ENCODE measurements at regions not wholly inside any gene's neighbourhood (a gene's known extent, or its start where the extent isn't known, plus 50 kb on each side); places are given as distances from the start of the nearest gene placed in this dataset.

DNA sequence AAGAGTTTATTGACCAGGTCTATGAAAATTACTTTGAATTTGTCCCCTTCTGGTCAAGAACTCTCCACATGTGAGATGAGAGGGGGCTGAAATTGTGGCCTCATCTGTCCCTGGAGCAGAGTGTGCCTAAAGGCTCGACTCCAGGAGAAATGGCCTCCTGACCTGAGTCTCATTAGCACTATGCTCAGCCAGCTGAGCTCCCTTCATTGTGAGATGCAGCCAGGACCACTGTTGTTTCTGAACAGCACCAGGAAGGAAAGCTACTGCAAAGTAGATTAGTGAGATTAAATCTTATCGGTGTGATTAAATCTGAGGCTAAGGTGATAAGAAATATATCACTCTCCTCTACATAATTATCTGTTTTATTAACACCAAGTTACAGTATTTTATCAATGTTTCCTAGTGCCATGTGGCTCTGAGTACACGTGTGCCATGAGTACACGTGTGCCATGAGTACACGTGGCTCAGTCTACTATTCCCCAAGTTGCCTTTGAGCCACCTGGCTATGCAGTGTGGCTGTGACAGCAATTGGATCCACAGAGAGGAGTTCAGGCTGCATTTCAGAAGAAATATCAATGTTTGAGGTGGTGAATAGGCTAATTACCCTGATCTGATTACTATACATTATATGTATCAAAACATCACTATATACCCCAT, 126.9 kb downstream of the IPMK start:
- no peak for DNase-seq

DNA sequence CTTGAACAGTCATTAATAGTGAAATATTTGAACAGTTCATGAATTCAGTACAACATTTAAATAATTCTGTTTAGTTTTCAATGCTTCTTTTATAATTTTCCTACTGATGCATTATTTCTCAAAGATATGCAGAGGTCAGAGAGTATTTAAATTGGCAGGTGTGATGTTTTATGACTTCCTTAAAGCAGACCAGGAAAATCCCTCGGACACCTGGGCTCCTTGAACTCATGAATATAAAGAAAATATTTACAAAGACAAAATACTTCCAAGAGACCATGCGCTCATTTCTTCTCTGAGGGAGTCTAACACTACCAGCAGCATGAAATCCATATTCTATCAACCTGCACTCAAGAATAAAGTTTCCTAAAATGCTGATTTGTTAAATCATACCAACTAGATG, 127.6 kb downstream of the IPMK start:
- DNase-seq = no peak

DNA sequence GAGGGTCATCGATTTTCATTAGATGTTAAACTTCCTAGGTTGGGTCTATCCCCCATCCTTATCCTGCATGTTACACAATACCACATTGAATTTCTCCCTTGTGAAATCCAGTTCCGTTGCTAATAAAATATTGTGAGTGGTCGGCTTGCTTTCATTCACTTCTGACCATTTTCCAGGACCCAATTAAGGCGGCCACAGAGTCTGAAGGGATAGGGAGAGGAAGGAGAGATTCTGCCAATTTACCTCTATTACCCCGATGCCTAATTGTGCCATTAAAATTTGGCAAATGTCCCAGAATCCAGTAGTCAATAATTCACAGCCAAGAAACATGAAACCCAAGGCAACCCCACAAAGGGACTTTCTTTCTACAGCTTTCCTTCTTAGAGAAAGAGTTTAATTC, 129.9 kb downstream of the IPMK start:
- no peak for DNase-seq

DNA sequence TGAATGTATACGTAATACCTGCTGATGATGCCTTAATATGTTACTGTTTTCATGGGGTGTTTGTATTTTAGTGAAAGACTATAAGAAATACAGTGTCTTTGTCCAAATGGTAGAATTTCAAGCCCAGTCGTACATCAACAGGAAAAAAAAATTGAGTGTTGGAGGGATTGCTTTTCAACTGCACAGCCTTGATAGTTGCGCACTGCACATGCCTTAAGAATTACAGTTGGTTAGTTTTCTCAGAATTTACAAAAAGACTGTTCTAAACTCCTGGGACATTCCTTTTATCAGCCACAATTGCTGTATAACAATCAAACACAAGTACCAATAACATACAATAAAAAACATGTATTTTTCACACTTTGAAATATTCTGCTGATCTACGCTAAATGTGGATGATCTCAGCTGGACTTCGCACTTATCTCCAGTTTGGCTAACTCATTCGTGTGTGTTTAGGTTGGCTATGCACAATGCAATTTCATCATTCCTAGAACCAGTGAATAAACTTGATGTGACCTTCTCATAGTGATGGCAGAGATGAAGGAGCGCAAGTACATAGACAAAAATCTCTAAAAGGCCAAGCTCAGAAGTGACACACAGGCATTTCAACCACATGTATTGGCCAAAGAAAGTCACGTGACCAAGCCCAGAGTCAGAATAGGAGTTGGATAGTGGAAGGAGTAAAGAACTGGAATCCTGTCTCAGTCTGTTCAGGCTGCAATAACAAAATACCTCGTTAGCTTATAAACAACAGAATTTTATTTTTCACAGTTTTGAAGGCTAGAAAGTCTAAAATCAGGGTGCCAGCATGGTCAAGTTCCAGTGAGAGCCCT, 152.3 kb downstream of the IPMK start:
- DNase-seq = no peak

DNA sequence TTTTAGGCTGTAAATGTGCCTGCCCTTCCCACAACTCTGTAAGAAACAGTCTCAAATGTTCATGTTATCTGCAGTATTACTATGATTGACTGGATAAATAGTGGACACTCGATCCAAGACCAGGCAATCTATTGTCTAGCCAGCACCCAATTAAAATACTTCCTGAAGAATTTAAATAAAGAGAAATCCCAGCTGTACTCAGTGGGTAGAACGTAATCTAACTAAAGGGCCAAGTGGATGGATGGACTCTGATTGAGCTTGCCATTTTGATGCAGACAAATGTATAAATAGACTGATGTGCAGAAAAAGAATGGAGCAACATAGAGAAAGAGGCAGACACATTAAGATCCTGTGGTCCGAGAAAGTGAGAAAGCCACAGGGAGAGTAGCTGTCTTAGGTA, 158.0 kb downstream of the IPMK start:
- no peak for DNase-seq

DNA sequence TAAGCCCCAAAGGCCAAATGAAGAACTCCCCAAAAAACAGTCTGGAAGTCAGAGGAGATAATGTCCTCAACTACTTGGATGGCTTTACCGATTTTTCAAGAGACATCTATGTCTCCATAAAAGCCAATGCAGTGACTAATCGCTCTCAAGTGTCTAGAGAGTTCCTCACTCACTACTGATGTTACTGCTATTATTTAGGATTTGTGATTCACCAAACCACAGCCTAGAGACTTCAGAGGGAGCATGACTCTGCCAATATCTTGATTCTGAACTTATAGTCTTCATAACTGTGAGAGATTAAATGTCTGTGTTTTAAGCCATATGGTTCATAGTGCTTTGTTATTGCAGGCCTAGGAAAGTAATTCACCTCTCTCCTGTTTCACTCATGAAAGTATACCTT, 160.2 kb downstream of the IPMK start:
- DNase-seq = no peak

DNA sequence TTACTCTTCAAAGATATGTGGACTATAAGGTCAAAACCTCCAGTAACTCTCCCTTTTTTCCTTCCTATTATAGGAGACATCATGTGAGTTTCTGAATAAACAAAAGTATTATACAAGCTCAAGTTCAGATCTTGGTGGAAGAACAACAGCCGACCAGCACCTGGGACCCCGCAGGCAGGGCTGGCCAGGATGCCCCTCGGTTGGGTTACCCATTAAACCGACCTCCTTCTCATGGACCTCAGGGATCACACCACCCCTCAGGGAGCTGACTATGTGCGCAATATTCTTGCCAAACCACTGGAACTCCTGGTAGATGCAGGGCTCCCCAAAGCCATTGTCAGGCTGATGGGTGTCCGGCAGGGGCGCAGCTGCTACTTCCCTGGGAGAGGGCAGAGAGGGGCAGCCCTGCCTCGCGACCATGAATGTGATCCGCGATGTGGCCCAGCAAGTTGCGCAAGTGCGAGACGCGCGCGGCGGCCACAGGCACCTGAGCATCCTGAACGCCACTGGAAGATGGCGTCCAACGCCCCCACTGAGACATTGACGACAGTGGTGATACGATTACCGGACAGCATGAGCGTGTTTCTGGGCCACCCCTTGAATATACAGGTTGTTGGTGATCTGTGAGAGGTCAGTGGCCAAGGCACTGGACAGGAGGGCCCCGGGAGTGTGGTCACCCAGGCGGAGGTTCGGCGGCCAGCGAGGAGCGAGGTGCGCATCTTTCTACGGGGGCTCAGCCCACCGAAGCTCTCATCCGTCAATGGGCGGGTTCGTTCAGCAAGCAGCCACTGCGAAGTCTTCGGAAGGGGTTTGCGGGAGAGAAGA, 161.3 kb downstream of the IPMK start:
- no peak for DNase-seq

DNA sequence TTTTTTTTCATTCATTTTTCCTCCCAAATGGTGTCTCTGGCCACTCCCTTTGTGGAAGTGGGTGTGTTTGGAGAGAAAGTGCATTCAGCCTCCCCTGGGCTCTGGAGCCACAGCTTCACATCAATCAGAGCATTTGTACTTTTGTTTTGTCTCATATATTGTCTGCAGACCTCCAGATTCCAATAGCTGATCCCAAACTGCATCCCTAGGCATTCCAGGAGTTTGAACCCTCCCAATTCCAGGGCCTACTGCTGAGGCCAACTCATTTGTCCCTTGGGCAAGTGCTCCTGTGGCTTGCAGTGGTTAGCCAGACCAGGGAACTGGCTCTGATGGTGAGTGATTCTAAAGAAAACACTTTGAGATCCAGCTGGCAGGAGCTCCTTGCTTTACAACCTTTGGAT, 163.3 kb downstream of the IPMK start:
- DNase-seq = no peak

DNA sequence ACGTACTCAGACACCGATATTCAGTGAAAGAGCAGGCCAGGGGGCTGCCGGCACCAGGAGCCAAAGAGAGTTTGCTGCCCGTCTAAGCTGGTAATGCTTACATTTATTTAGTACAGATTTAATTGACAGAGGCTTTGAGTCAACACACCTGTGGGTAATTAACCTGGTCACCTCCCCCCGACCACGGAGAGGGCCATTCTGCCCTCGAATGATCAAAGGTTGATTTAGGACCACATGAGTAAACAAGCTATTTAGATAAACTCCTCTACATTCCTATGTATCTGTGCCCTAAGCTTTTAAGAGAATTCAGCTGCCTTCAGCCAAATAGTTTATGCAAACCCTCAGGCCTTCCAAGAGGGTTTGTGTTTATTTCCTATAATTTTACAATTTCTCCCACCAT, 164.8 kb downstream of the IPMK start:
- DNase-seq = no peak

DNA sequence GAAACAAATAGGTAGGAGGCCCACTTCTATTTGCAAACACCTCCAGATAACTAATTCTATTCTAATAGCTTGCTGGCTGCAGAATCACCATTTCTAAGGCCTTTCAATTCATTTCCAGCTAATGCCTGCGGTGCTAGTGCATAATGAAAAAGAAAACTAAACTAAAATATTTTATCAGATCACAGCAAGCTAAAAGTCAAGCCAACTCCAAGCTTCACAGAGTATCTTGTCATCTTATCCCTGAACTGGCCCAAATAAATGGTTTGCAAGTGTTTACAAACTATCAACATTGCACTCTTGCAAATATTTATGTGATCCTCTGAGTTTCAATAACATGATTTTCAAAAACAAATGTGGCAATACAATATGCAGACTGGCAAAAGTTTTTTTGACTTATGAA, 166.0 kb downstream of the IPMK start:
- no peak for DNase-seq

DNA sequence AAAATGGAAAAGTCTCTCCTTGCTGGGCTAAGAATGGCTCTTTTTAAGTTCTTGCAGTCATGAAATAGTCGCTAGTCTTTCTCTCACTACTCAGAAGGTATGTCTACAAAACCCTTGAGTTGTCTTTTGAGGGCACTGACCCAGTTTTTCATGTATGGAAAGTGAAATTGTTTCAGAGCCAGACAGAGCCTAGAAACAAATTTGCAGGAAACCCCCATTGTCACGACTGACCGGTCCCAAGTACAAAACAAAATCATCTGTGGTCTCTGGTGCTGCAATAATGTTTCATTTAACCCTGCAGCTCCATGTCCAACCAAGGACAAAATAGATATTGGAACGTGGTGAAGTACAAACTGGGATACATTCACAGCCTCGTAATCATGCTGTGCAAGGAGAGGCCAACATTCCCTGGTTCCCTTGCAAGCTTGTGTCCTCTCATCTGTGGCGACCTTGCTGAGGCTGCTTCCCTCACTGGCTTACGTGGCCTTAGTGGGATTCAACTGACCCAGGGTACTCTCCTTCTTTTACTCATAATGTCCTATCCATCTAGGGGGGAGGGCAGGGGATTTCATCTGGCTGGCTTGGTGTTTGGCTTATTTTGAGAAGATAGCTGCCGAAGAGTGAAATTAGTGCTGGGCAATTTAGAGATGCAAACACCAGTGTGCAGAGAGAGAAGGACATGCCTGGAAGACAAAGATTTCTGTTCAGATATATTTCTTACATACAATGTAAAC, 172.5 kb downstream of the IPMK start:
- DNase-seq = no peak

DNA sequence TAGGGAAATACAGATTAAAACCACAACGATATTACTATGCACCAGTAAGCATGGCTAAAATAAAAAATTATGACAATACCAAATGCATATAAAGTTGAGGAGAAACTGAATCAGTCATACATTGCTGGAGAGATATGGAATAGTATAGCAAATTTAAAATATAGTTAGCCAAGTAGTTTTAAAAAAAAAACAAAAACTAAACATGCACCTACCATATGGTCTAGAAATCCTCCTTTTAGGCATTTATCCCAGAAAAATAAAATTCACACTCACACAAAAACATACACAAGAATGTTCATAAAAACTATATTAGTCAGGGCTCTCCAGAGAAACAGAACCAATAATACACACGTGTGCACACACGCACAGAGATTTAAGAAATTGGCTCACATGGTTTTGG, 175.8 kb downstream of the IPMK start:
- DNase-seq = no peak

DNA sequence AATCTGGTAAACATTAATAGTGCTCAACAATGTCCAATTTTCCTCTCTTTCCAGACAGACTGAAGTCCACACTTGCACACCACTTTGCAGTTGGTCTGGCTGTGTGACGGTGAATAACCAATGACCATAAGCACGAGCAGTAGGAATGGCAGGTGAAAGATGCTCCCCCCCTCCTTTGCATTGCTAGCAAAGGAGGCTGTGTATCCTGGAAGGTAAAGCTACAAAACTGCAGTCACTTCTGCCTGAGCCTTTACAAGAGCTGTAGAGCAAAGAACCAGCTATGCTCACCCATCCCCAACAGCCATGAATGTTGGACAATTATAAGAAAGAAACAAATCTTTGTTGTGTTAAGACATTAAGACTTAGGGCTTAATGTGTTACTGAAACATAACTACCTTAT, 178.0 kb downstream of the IPMK start:
- DNase-seq = no peak

DNA sequence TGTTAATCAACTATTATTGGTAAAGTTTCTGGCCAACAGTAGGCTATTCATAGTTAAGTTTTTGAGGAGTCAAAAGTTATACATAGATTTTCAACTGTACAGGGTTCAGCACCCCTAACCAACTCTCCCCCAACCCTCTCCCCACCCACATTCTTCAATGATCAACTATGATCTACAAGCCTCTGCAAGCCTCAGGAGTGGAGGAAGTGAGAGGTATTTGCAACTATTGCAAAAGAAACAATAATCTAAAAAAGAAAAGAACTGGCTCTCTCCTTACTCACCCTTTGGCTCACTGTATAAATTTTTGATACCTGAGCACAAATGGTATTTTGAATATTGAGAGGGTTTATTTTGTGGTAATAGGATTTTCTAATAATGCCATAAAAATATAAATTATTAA, 179.8 kb downstream of the IPMK start:
- DNase-seq = no peak

DNA sequence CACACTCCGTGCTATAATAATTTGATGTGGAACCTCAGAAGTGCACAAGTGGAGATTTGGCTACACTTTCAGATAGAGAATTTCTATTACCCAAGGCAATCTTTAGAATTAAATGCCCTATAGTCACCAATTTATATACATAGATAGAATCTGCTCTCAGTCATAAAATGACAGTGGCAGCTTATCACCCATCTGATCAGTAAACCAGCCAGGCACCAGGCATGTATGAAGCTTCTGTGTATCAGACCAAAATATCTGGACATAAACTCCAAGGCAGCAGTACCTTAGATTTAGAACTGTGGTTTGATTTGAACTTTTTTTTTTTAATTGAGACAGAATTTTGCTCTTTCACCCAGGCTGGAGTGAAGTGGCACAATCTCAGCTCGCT, 180.9 kb downstream of the IPMK start:
- no peak for DNase-seq

DNA sequence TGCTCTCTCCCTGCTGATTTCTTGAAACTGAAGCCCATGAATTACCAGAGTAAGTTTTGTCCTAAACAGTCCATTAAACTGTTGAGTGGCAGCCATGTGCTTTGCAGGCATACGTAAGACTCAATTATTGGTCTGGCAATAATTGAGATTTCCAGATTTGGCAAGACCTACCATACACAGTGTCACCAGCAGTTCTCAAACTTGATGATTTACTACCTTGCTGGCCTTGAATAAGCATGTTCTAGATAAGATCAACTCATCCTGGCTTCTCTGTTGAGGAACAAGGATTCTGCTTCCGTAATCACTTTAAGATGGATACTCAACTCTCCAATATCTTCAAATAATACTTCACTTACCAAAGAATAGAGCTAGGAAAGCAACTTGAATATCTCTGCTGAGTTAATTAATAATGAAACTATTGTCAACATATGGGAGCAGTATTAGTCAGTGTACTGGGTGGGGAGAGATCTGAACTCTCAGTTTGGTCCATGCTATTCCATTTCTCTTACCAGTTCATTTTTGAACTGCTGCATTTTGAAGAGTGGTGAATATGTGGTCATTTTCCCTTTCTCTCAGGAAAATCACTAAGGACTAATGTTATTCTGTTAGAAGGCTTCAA, 181.4 kb downstream of the IPMK start:
- DNase-seq = no peak

DNA sequence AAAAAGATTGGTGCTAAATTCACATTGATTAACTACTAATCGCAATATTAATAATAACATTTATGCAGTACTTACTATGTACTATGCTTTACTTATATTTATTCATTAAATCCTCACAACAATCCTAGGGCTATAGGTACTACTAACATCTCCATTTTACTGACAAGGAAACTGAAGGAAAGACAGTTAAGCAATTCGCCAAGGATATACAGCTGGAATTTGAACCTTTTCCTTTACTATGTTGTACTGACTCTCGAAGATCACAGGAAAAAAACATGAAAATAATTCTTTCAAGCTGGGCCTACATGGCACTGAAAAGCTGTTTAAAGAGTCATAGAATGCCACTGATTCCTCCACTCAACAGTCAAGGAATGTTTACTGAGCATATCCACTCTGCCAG, 185.4 kb downstream of the IPMK start:
- no peak for DNase-seq

DNA sequence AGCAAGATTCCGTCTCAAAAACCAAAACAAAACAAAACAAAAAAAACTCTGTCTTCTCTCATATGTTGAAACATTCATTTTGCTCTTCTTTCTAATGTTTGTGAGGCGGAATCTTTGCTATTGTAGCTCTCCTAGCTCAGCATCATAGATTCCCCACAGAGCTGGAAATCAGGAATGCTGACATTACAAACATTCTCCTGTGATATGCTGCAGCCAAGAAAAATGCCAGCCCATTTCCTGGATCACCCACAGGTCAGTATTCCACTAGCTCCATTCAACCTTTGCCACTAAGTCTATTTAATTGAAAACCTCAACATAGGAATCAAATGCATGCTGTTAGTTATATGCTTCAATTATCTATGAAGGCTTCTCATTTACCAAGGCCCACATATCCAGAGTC, 186.3 kb downstream of the IPMK start:
- no peak for DNase-seq

DNA sequence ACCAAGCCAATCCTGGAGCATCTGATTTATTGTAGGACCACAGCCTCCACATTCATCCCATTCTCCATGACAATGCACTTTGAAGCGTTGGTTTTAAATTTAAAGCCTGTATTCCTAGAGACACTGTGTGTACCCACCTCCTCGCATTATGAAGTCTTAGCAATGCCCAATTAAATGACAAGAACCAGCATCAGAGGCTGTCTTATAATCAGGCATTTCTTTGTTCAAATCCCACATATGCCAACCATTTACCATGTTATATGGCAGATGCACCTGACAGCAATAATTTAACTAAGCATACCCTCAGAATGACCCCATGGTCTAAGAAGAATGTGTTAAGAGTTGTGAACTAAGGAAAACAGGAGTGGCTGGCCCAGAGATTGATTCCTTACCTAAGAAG, 188.2 kb downstream of the IPMK start:
- no peak for DNase-seq

DNA sequence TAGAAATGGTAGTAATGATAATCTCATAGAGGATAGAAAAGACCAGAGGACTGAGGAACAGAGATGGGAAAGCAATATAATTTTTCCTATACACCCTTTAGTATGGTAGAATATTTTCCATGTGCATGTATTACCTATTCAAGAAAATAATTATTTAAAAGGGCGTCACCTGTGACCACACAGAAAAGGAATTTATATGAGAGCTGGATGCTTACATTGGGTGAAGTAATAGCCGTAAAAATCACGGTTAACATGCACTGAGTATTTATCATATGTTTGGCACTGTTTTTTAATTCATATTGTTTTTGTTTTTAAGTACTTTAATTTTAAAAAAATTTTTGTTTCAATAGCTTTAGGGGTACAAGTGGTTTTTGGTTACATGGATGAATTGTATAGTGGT, 195.1 kb downstream of the IPMK start:
- DNase-seq = no peak

DNA sequence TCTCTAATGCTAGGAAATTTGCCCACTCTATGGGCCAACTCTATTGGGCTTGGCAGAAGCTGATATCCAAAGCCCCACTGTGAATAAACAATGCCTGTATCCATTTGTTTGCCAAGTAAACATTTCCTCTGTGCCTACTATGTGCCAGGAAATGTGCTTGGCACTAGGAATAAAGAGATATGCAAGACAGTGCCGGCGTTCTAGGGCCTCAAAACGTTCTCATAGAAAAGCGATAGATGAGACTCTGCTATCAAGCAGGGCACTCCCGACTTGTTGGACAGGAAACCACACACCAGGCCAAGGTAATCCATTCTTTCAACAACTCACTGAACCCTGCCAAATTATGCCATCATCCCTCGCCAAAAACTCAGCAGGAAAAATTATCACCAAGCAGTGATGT, 196.7 kb downstream of the IPMK start:
- DNase-seq = no peak

DNA sequence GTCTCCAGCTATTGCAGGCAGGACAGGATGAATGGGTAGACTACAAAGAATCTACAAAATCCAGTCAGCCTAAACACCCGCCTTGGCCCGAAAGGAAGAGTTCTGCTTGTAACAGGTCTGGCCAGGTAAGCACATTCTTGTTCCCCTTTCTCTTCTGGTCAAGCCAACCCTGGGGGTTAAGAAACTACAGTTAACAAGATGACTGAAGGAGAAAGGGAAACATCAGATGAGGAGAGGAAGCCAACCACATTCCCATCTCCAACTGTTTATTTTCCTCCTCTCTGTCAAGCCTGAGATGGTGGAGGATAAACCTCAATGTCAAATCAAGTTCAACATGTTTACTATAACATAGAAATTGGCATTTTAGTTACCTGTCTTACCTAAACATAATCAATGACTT, 198.9 kb downstream of the IPMK start:
- DNase-seq = no peak

DNA sequence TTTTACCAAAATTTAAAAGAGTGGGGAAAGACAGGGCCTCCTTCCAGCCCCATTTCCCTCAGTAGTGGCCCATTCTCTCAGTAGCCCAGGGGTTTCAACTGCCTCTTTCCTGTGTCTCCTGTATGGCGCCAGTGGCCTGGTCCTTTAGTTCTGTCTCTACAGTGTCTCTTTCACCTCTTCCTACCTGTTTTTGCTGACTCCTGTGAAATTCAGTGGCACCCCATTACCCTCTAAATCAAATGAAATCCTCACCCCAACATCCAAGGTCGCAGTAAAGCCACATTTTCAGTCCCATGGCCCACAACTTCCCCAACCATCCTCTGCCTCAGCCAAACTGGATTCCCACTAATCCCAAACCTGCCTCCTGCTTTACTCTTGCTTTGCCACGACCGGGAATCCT, 200.7 kb downstream of the IPMK start:
- DNase-seq = no peak
